GM12878 (cell line): ENCODE measurements at regions not wholly inside any gene's neighbourhood (a gene's known extent, or its start where the extent isn't known, plus 50 kb on each side); places are given as distances from the start of the nearest gene placed in this dataset.

Experiments
- ATAC-seq: fragments of 200-7000 bp; cut with Tn5 transposase; 3 replicates; pipeline ENCODE4 v1.9.1; 2020; ENCODE audit warnings: mild to moderate bottlenecking, moderate library complexity
- BruUV-seq: library from RNA; stranded (reverse); fragments of 400-500 nt; replicated peaks from 2 replicates; lab custom pipeline; 2021; lab: Mats Ljungman, UMichigan
- CTCF ChIA-PET: fragments of 300-600 bp; sonication (Branson Sonifier 250); formaldehyde crosslinking; extraction: SDS; loops from one replicate; lab custom pipeline; 2021; ENCODE audit warnings: inconsistent platforms; lab: Yijun Ruan, JAX
- POLR2A ChIA-PET: fragments of 350-600 bp; formaldehyde crosslinking; extraction: SDS; loops from one replicate; lab custom pipeline; 2021; ENCODE audit warnings: inconsistent platforms; lab: Charles Lee
- RAD21 ChIA-PET: fragments of 300-600 bp; sonication (Branson Sonifier 250); formaldehyde crosslinking; loops from one replicate; lab custom pipeline; 2023; ENCODE audit warnings: antibody characterized with exemption; ENCODE audit not compliant: unreplicated experiment; lab: Charles Lee
- SMC1A ChIA-PET: fragments of 300-600 bp; sonication (Branson Sonifier 250); formaldehyde crosslinking; loops from one replicate; lab custom pipeline; 2023; ENCODE audit not compliant: unreplicated experiment, uncharacterized antibody; lab: Charles Lee
- DNase-seq: peaks from one replicate; pipeline ENCODE4 v3.0.0-alpha.2; 2011; ENCODE audit warnings: low read depth, low spot score
- FAIRE-seq: peaks from 3 replicates; lab custom pipeline; 2011; peaks lifted over from hg19 to GRCh38; lab: Jason Lieb, UNC
- H2AFZ ChIP-seq: 2 replicates; pipeline ENCODE4 v1.6.0; 2011; ENCODE audit warnings: low read depth, low read length, control low read depth; ENCODE audit not compliant: control insufficient read depth
- H3K27ac ChIP-seq: 2 replicates; pipeline ENCODE4 v1.5.1; 2011; ENCODE audit warnings: control low read depth; ENCODE audit not compliant: control insufficient read depth, insufficient read depth
- H3K27me3 ChIP-seq, 2 experiments: replicated peaks in 1 of 2; 2 replicates each; pipeline versions ENCODE4 v1.6.0 to v1.6.1; 2011; ENCODE audit warnings: low read length in 1 of 2; ENCODE audit not compliant: control insufficient read depth in 2 of 2, insufficient read depth in 2 of 2
- H3K36me3 ChIP-seq, 2 experiments: 2 replicates each; pipeline ENCODE4 v1.5.1; 2011; ENCODE audit warnings: low read length in 1 of 2; ENCODE audit not compliant: control insufficient read depth in 2 of 2, insufficient read depth in 2 of 2
- H3K4me1 ChIP-seq: 2 replicates; pipeline ENCODE4 v1.6.1; 2011; ENCODE audit warnings: mild to moderate bottlenecking, low read length, moderate library complexity, mixed read lengths; ENCODE audit not compliant: control insufficient read depth, insufficient read depth
- H3K4me2 ChIP-seq: 2 replicates; pipeline ENCODE4 v1.6.0; 2011; ENCODE audit warnings: control low read depth; ENCODE audit not compliant: control insufficient read depth, insufficient read depth
- H3K4me3 ChIP-seq: fragments of 200-600 bp; sonication (generic); 2 replicates; pipeline ENCODE4 v1.5.1; 2016
- H3K79me2 ChIP-seq: 2 replicates; pipeline ENCODE4 v1.6.0; 2011; ENCODE audit warnings: low read length; ENCODE audit not compliant: control insufficient read depth, insufficient read depth
- H3K9ac ChIP-seq: 2 replicates; pipeline ENCODE4 v1.8.0; 2011; ENCODE audit warnings: low read length, control low read depth, mixed read lengths; ENCODE audit not compliant: control insufficient read depth, insufficient read depth
- H3K9me3 ChIP-seq: replicated peaks from 3 replicates; pipeline ENCODE4 v1.5.1; 2011; ENCODE audit warnings: mild to moderate bottlenecking, low read length; ENCODE audit not compliant: control insufficient read depth, insufficient read depth
- H4K20me1 ChIP-seq: 2 replicates; pipeline ENCODE4 v1.6.0; 2011; ENCODE audit not compliant: control insufficient read depth, insufficient read depth
- ELK1 ChIP-seq: IDR thresholded peaks from 2 replicates; pipeline ENCODE4 v1.6.1; 2012; ENCODE audit warnings: low read depth, low read length, improper control_type of control experiment
- JUND ChIP-seq: IDR thresholded peaks from 2 replicates; pipeline ENCODE4 v1.6.1; 2012; ENCODE audit warnings: low read depth, mild to moderate bottlenecking, low read length, improper control_type of control experiment, moderate library complexity
- MYB ChIP-seq: fragments of 150-350 bp; IDR thresholded peaks from 2 replicates; pipeline ENCODE4 v1.6.1; 2014; ENCODE audit warnings: mild to moderate bottlenecking, low read depth, low read length, borderline replicate concordance
- NBN ChIP-seq: fragments of 450-650 bp; IDR thresholded peaks from 2 replicates; pipeline ENCODE4 v1.6.1; 2016
- NFYB ChIP-seq: IDR thresholded peaks from 2 replicates; pipeline ENCODE4 v1.6.1; 2011; ENCODE audit warnings: low read depth, mild to moderate bottlenecking, low read length, improper control_type of control experiment, moderate library complexity; ENCODE audit not compliant: insufficient read depth
- POLR2AphosphoS5 ChIP-seq: IDR thresholded peaks from 2 replicates; pipeline ENCODE4 v1.6.1; 2011; ENCODE audit warnings: mild to moderate bottlenecking, low read length, inconsistent platforms
- RFX5 ChIP-seq: IDR thresholded peaks from 2 replicates; pipeline ENCODE4 v1.6.1; 2011; ENCODE audit warnings: low read depth, low read length, improper control_type of control experiment
- SKIL ChIP-seq: fragments of 450-650 bp; IDR thresholded peaks from 2 replicates; pipeline ENCODE4 v1.6.1; 2017; ENCODE audit warnings: mild to moderate bottlenecking, low read depth, inconsistent platforms; ENCODE audit not compliant: poor library complexity, severe bottlenecking
- SP1 ChIP-seq: IDR thresholded peaks from one replicate; pipeline ENCODE4 v1.6.1; 2011; ENCODE audit warnings: low read depth, low read length
- SPI1 ChIP-seq: IDR thresholded peaks from 2 replicates; pipeline ENCODE4 v1.6.1; 2011; ENCODE audit warnings: low read depth, mild to moderate bottlenecking, low read length, moderate library complexity, borderline replicate concordance; ENCODE audit not compliant: insufficient read depth
- STAT1 ChIP-seq: fragments of 450-650 bp; conservative IDR thresholded peaks from 2 replicates; pipeline ENCODE4 v1.6.1; 2014; ENCODE audit warnings: antibody characterized with exemption, mild to moderate bottlenecking
- in situ Hi-C: fragments of 300-500 bp; cut with MboI; formaldehyde crosslinking; loops from 9 replicates; pipeline ENCODE4 v1.14.3; 2018; ENCODE audit warnings: mixed read lengths
- intact Hi-C: fragments of 100-400 bp; cut with micrococcal nuclease; formaldehyde crosslinking; loops from one replicate; pipeline ENCODE4 v1.14.2; 2022; ENCODE audit not compliant: unreplicated experiment

GRCh38 chr5:18008940-18009339 lies 374.7 kb downstream of the TAF11L14 start:
- ATAC-seq = no peak

More at GRCh38 chr5:18008940-18009339, 374.7 kb downstream of the TAF11L14 start:
- SMC1A ChIA-PET = no interaction called here
- H3K36me3 ChIP-seq = no peaks in the 10 kb centered on the region
- no peaks in the 10 kb centered on the region for H3K27me3 ChIP-seq
- H3K4me3 ChIP-seq = no peak overlapping the region
- no peak for DNase-seq
- no peak overlapping the region for H3K4me2 ChIP-seq
- no peak for FAIRE-seq
- no peak overlapping the region for H3K9ac ChIP-seq
- no TSS peak for BruUV-seq
- POLR2A ChIA-PET = no interaction called here
- H4K20me1 ChIP-seq = no peaks in the 10 kb centered on the region
- CTCF ChIA-PET = interaction anchor here (0.5 kb wide), 1 partner anchor 1248 kb away, joined by 3 read pairs; no protein-coding TSS in a partner anchor
- H2AFZ ChIP-seq = no peak overlapping the region
- H3K9me3 ChIP-seq = no peaks in the 10 kb centered on the region
- RAD21 ChIA-PET = no interaction called here
- no peaks in the 10 kb centered on the region for H3K4me1 ChIP-seq
- in situ Hi-C loops (no loop called here), intact Hi-C loops (no loop called here)
- TF ChIP-seq SPI1 = no peak
- TF ChIP-seq NFYB = no peak
- TF ChIP-seq POLR2AphosphoS5 = no peak
- TF ChIP-seq SP1 = no peak
- TF ChIP-seq RFX5 = no peak
- no peak for TF ChIP-seq SKIL
- TF ChIP-seq NBN = no peak
- TF ChIP-seq ELK1 = no peak
- no peak for TF ChIP-seq STAT1
- TF ChIP-seq MYB = no peak
- TF ChIP-seq JUND = no peak
- H3K27ac ChIP-seq = no peak overlapping the region
- no peaks in the 10 kb centered on the region for H3K79me2 ChIP-seq
